ENCODE measurements at regions not wholly inside any gene's neighbourhood (a gene's known extent, or its start where the extent isn't known, plus 50 kb on each side); places are given as distances from the start of the nearest gene placed in this dataset.

DNA sequence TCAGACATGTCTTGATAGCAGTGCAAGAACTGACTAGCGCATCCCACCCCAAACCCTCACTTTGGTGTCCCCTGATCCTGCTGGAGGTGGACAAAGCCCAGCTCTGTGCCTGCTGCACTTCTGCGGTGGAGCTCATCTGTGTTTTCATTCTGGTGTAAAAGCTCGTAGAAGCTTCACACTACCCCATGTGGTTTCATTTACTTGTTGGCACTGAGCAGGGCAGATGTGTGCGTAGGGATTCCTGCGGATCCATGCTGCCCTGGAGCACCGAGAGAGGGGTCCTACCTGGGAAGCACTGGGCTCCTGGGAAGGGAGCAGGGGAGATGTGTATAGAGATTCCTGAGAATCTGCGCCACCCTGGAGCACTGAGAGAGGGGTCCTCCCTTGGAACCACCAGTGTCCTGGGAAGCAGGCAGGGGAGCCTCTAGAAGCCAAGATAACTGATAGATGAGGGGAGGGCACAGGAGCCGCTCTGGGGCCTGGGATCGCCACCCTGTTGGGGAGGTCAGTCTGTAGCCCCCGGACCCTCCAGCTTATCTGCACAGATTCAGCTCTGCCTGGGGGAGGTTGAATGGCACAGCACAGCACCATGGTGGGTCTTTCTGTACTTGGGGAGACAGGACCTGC is 106.9 kb upstream of the OTOS start:
- H3K9ac ChIP-seq (ENCODE audit: insufficient read depth, low read length), result no peak overlapping the region
- H3K36me3 ChIP-seq (ENCODE audit: control insufficient read depth, insufficient read depth, low read length), result no peaks in the 10 kb centered on the region
- DNase-seq (ENCODE audit: low read depth in 2 of 2), result no peak
- no peak overlapping the region for H3K27ac ChIP-seq (ENCODE audit: insufficient read depth, low read length)
- H3K27me3 ChIP-seq (ENCODE audit: control insufficient read depth, insufficient read depth, low read length), result no peaks in the 10 kb centered on the region
- H3K4me1 ChIP-seq (ENCODE audit: control insufficient read depth, extremely low read depth, insufficient read depth, low read length), result peaks cover 21% of the 10 kb centered on the region
- H4K20me1 ChIP-seq (ENCODE audit: control insufficient read depth, extremely low read depth, insufficient read depth, low read length), result no peaks in the 10 kb centered on the region
- H2AFZ ChIP-seq (ENCODE audit: low read length), result no peak overlapping the region
- no peaks in the 10 kb centered on the region for H3K9me3 ChIP-seq (ENCODE audit: control insufficient read depth, insufficient read depth, low read depth, low read length)
- TF ChIP-seq EZH2 (IDR thresholded peaks at IDR 0.05; ENCODE audit: low read length, missing control alignments), result no peak
- TF ChIP-seq, protein P1, sequence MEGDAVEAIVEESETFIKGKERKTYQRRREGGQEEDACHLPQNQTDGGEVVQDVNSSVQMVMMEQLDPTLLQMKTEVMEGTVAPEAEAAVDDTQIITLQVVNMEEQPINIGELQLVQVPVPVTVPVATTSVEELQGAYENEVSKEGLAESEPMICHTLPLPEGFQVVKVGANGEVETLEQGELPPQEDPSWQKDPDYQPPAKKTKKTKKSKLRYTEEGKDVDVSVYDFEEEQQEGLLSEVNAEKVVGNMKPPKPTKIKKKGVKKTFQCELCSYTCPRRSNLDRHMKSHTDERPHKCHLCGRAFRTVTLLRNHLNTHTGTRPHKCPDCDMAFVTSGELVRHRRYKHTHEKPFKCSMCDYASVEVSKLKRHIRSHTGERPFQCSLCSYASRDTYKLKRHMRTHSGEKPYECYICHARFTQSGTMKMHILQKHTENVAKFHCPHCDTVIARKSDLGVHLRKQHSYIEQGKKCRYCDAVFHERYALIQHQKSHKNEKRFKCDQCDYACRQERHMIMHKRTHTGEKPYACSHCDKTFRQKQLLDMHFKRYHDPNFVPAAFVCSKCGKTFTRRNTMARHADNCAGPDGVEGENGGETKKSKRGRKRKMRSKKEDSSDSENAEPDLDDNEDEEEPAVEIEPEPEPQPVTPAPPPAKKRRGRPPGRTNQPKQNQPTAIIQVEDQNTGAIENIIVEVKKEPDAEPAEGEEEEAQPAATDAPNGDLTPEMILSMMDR (conservative IDR thresholded peaks at IDR 0.05 in 1 of 2, IDR thresholded peaks at IDR 0.05 in 1 of 2; ENCODE audit: low read depth in 1 of 2, low read length in 2 of 2), result no peak
- H3K79me2 ChIP-seq (ENCODE audit: control insufficient read depth, insufficient read depth, low read length), result no peaks in the 10 kb centered on the region
- H3K4me3 ChIP-seq (replicated peaks in 1 of 4; ENCODE audit: control extremely low read depth in 1 of 4, insufficient read depth in 1 of 4, low read depth in 3 of 4, low read length in 4 of 4), result no peak overlapping the region
- H3K4me2 ChIP-seq (ENCODE audit: extremely low read depth, insufficient read depth, low read length), result no peak overlapping the region

DNA sequence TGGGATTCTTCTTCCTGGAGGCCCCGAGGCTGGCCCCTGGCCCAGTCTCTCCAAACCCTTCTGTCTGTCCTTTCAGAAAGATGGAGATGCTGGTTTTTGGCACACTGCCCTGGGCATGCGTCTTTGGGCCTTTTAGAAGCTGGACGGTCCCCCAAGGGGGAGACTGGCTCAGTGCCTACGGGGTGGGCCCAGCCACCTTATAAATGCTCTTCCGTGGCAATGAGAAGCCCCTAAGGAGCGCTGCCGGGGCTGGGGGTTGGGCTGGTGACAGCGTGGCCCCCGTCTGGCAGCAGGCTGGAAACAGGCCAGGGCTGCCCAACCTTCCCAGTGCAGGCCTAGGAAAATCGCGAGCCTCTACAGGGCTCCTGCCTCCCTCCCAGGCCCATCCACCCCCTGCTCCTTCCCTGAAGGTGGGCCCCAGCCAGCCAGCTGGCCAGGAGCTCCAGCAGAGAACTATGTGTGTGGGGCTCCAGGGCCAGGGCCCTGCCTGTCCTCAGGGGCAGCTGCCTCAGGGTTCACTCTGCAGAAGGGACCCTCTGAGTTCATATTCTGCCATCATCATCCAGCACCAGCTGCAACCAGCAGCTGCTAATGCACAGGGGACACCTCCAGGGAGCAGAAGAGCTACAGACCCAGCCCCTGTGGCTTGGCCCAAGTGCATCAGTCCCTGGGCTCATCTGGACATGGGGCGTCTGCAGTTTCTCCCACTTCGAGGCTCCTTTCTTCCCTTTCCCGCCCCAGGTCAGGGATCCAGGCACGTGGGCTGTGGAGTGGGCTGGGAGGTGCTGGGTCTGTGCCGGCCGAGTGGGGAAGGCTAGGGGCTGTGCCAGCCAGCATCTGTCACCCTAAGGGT is 107.6 kb upstream of the OTOS start:
- H3K9ac ChIP-seq (ENCODE audit: insufficient read depth, low read length), result no peak overlapping the region
- H3K4me3 ChIP-seq (replicated peaks in 1 of 4; ENCODE audit: control extremely low read depth in 1 of 4, insufficient read depth in 1 of 4, low read depth in 3 of 4, low read length in 4 of 4), result no peak overlapping the region
- no peak overlapping the region for H3K27ac ChIP-seq (ENCODE audit: insufficient read depth, low read length)
- no peaks in the 10 kb centered on the region for H3K27me3 ChIP-seq (ENCODE audit: control insufficient read depth, insufficient read depth, low read length)
- TF ChIP-seq EZH2 (IDR thresholded peaks at IDR 0.05; ENCODE audit: low read length, missing control alignments), result no peak
- TF ChIP-seq, protein P1 (conservative IDR thresholded peaks at IDR 0.05 in 1 of 2, IDR thresholded peaks at IDR 0.05 in 1 of 2; ENCODE audit: low read depth in 1 of 2, low read length in 2 of 2), result no peak
- no peaks in the 10 kb centered on the region for H3K9me3 ChIP-seq (ENCODE audit: control insufficient read depth, insufficient read depth, low read depth, low read length)
- H3K79me2 ChIP-seq (ENCODE audit: control insufficient read depth, insufficient read depth, low read length), result no peaks in the 10 kb centered on the region
- H2AFZ ChIP-seq (ENCODE audit: low read length), result no peak overlapping the region
- no peaks in the 10 kb centered on the region for H4K20me1 ChIP-seq (ENCODE audit: control insufficient read depth, extremely low read depth, insufficient read depth, low read length)
- no peaks in the 10 kb centered on the region for H3K36me3 ChIP-seq (ENCODE audit: control insufficient read depth, insufficient read depth, low read length)
- DNase-seq (ENCODE audit: low read depth in 2 of 2), result no peak
- peaks cover 21% of the 10 kb centered on the region for H3K4me1 ChIP-seq (ENCODE audit: control insufficient read depth, extremely low read depth, insufficient read depth, low read length)
- no peak overlapping the region for H3K4me2 ChIP-seq (ENCODE audit: extremely low read depth, insufficient read depth, low read length)

DNA sequence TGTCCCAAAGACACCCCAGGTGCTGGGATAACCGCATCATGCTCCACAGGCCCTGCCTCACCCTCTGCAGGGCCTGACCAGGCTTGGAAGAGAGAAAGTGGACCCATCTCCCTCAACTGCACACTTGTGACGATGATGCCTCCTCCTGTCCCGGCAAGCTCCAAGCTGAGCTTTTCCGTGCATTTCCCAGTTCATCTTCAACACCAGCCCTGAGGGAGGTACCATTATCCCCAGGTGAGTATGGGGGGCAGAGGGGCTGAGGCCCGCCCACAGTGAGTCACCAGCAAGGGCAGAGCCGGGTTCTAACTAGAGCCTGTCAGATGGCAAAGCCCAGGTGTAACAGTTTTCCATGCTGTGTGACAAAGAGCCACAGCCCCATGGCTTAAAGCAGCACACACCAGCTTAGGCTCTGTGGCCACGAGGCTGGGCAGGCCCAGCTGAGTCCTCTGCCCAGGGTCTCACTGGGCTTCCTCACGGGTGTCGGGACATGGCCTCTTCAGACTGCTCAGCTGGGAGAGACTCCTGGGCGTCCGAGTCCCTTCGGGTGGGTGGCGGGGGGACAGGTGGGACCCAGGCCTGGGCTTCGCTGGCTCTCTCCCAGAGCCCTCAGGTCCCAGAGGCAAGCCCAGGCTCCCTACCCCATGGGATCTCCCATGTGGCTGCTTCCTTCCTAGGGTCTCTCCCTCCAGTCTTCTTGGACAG is 108.4 kb upstream of the OTOS start:
- no peak for DNase-seq (ENCODE audit: low read depth in 2 of 2)
- no peaks in the 10 kb centered on the region for H3K9me3 ChIP-seq (ENCODE audit: control insufficient read depth, insufficient read depth, low read depth, low read length)
- H3K4me3 ChIP-seq (replicated peaks in 1 of 4; ENCODE audit: control extremely low read depth in 1 of 4, insufficient read depth in 1 of 4, low read depth in 3 of 4, low read length in 4 of 4), result no peak overlapping the region
- no peaks in the 10 kb centered on the region for H3K79me2 ChIP-seq (ENCODE audit: control insufficient read depth, insufficient read depth, low read length)
- H3K36me3 ChIP-seq (ENCODE audit: control insufficient read depth, insufficient read depth, low read length), result no peaks in the 10 kb centered on the region
- no peak overlapping the region for H3K4me2 ChIP-seq (ENCODE audit: extremely low read depth, insufficient read depth, low read length)
- no peak overlapping the region for H2AFZ ChIP-seq (ENCODE audit: low read length)
- H4K20me1 ChIP-seq (ENCODE audit: control insufficient read depth, extremely low read depth, insufficient read depth, low read length), result no peaks in the 10 kb centered on the region
- no peak for TF ChIP-seq EZH2 (IDR thresholded peaks at IDR 0.05; ENCODE audit: low read length, missing control alignments)
- TF ChIP-seq, protein P1 (conservative IDR thresholded peaks at IDR 0.05 in 1 of 2, IDR thresholded peaks at IDR 0.05 in 1 of 2; ENCODE audit: low read depth in 1 of 2, low read length in 2 of 2), result no peak
- no peaks in the 10 kb centered on the region for H3K27me3 ChIP-seq (ENCODE audit: control insufficient read depth, insufficient read depth, low read length)
- H3K9ac ChIP-seq (ENCODE audit: insufficient read depth, low read length), result no peak overlapping the region
- no peak overlapping the region for H3K27ac ChIP-seq (ENCODE audit: insufficient read depth, low read length)
- peaks cover 21% of the 10 kb centered on the region for H3K4me1 ChIP-seq (ENCODE audit: control insufficient read depth, extremely low read depth, insufficient read depth, low read length)
